ENCODE measurements at regions not wholly inside any gene's neighbourhood (a gene's known extent, or its start where the extent isn't known, plus 50 kb on each side); places are given as distances from the start of the nearest gene placed in this dataset.

- FAIRE-seq, result no peak
- peaks cover 77% of the 10 kb centered on the region for H3K9me3 ChIP-seq (ENCODE audit: low read length)
- H3K27me3 ChIP-seq (ENCODE audit: control insufficient read depth in 1 of 2, insufficient read depth in 2 of 2, low read length in 2 of 2), result no peaks in the 10 kb centered on the region
- no peak overlapping the region for H2AFZ ChIP-seq (ENCODE audit: low read length)
- TF ChIP-seq ATF7 (IDR thresholded peaks at IDR 0.05), result peak; percentile 45; the same call in 1 of the 2 replicates
- TF ChIP-seq ATF7 (CRISPR knock-in tag; IDR thresholded peaks at IDR 0.05), result no peak
- no peak for TF ChIP-seq ZNF121 (CRISPR knock-in tag; IDR thresholded peaks at IDR 0.05)
- no peaks in the 10 kb centered on the region for H3K4me1 ChIP-seq (ENCODE audit: insufficient read depth, low read length)
- in situ Hi-C loops (cut with HindIII; ENCODE audit: extremely low pct_ligation_motif_present, low pct_unique_long_range_greater_than_20kb), result no loop called here
- H3K9ac ChIP-seq (ENCODE audit: insufficient read depth, low read depth, low read length), result no peak overlapping the region
- H3K79me2 ChIP-seq (ENCODE audit: insufficient read depth, low read length), result no peaks in the 10 kb centered on the region
- no peak overlapping the region for H3K27ac ChIP-seq (ENCODE audit: extremely low read length, insufficient read depth, low read length)
- H3K4me2 ChIP-seq (ENCODE audit: low read depth, low read length), result no peak overlapping the region
- ATAC-seq, result no peak
- intact Hi-C loops (cut with micrococcal nuclease; ENCODE audit: unreplicated experiment), result no loop called here
- no TSS peak for BruUV-seq (replicated peaks)
- CTCF ChIA-PET (ENCODE audit: low intra/inter-chr PET ratio, low total read pairs), result no interaction called here
- POLR2A ChIA-PET, result no interaction called here
- no peak overlapping the region for H3K4me3 ChIP-seq (replicated peaks in 1 of 3; ENCODE audit: insufficient read depth in 1 of 3, low read depth in 2 of 3, low read length in 3 of 3)
- DNase-seq (ENCODE audit: low spot score), result no peak
- H3K36me3 ChIP-seq (replicated peaks in 1 of 2; ENCODE audit: control insufficient read depth in 1 of 2, insufficient read depth in 2 of 2, low read length in 2 of 2), result no peaks in the 10 kb centered on the region
- H4K20me1 ChIP-seq (ENCODE audit: insufficient read depth, low read length), result no peaks in the 10 kb centered on the region
- 4% methylated on average over 4 of the region's 4 CpGs for WGBS (ENCODE audit: low lambda C conversion rate)
These were observed 963.4 kb upstream of the SEMA6D start for GRCh38 chr15:46753946-46754345.

- no TSS peak for BruUV-seq (replicated peaks)
- no peak overlapping the region for H3K9ac ChIP-seq (ENCODE audit: insufficient read depth, low read depth, low read length)
- WGBS (ENCODE audit: low lambda C conversion rate), result 59% methylated on average over 1 of the region's 1 CpG
These were observed 954.2 kb upstream of the SEMA6D start for GRCh38 chr15:46763091-46763490.

More at GRCh38 chr15:46763091-46763490, 954.2 kb upstream of the SEMA6D start:
- Histone ChIP-seq H3K36me3 (replicated peaks in 1 of 2; ENCODE audit: control insufficient read depth in 1 of 2, insufficient read depth in 2 of 2, low read length in 2 of 2) (no peaks in the 10 kb centered on the region), H3K4me3 (replicated peaks in 1 of 3; ENCODE audit: insufficient read depth in 1 of 3, low read depth in 2 of 3, low read length in 3 of 3) (no peak overlapping the region), H4K20me1 (ENCODE audit: insufficient read depth, low read length) (no peaks in the 10 kb centered on the region), H2AFZ (ENCODE audit: low read length) (no peak overlapping the region), H3K79me2 (ENCODE audit: insufficient read depth, low read length) (no peaks in the 10 kb centered on the region), H3K4me1 (ENCODE audit: insufficient read depth, low read length) (no peaks in the 10 kb centered on the region), H3K27ac (ENCODE audit: extremely low read length, insufficient read depth, low read length) (no peak overlapping the region), H3K9me3 (ENCODE audit: low read length) (peaks cover 95% of the 10 kb centered on the region), H3K27me3 (ENCODE audit: control insufficient read depth in 1 of 2, insufficient read depth in 2 of 2, low read length in 2 of 2) (no peaks in the 10 kb centered on the region), H3K4me2 (ENCODE audit: low read depth, low read length) (no peak overlapping the region)
- TF ChIP-seq KDM3A (CRISPR knock-in tag; IDR thresholded peaks at IDR 0.05; ENCODE audit: low read depth), result no peak
- no peak for TF ChIP-seq ONECUT2 (CRISPR knock-in tag; IDR thresholded peaks at IDR 0.05)
- CTCF ChIA-PET (ENCODE audit: low intra/inter-chr PET ratio, low total read pairs), result no interaction called here
- ATAC-seq (no peak), FAIRE-seq (no peak), DNase-seq (ENCODE audit: low spot score) (no peak)
- in situ Hi-C loops (cut with HindIII; ENCODE audit: extremely low pct_ligation_motif_present, low pct_unique_long_range_greater_than_20kb), result no loop called here
- intact Hi-C loops (cut with micrococcal nuclease; ENCODE audit: unreplicated experiment), result no loop called here
- POLR2A ChIA-PET, result no interaction called here
